T-helper 2 cell treated with Interferon-gamma antibody and Interleukin-4, amounts not matched to agents 5 μg/mL and 100 μg/mL, for 36 hours (primary cell): ENCODE measurements at regions not wholly inside any gene's neighbourhood (a gene's known extent, or its start where the extent isn't known, plus 50 kb on each side); places are given as distances from the start of the nearest gene placed in this dataset.

Source experiments
- DNase-seq: peaks from one replicate; pipeline ENCODE4 v3.0.0; 2021; ENCODE audit warnings: low spot score
- H3K27ac Mint-ChIP-seq: one replicate; pipeline ENCODE4 v1.8.0; 2021; ENCODE audit warnings: mild to moderate bottlenecking, mixed read lengths
- H3K27me3 Mint-ChIP-seq: one replicate; pipeline ENCODE4 v1.8.0; 2021; ENCODE audit warnings: low read depth, mixed read lengths
- H3K36me3 Mint-ChIP-seq: one replicate; pipeline ENCODE4 v1.8.0; 2021; ENCODE audit warnings: low read depth, mixed read lengths
- H3K4me1 Mint-ChIP-seq: one replicate; pipeline ENCODE4 v1.8.0; 2021; ENCODE audit warnings: low read depth, mixed read lengths
- H3K4me3 Mint-ChIP-seq: one replicate; pipeline ENCODE4 v1.8.0; 2022; ENCODE audit warnings: mild to moderate bottlenecking, moderate library complexity, mixed read lengths
- H3K9me3 Mint-ChIP-seq: one replicate; pipeline ENCODE4 v1.8.0; 2021; ENCODE audit warnings: mixed read lengths

DNA sequence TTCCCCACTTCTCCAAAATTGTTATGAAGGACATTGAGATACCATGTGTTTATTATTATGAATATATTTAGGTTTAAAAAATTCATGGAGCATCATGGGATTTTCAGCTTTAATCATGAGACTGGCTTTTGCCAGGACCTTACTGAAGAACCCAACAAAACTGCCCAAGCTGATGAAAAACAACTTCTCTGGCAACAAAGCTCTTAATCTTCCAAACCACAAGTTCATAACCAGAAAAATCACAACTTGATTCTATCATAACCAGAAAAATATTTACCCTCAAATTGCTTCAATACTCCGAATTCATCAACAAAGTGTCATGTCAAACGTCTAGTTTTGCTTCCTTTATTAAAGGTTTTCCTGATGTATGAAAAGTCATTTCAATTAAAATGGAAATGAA lies 971.8 kb upstream of the ACVR2A start:
- no peaks in the 10 kb centered on the region for H3K9me3 Mint-ChIP-seq
- H3K4me1 Mint-ChIP-seq = no peaks in the 10 kb centered on the region
- H3K4me3 Mint-ChIP-seq = no peak overlapping the region
- no peaks in the 10 kb centered on the region for H3K36me3 Mint-ChIP-seq
- DNase-seq = no peak
- no peak overlapping the region for H3K27ac Mint-ChIP-seq
- no peaks in the 10 kb centered on the region for H3K27me3 Mint-ChIP-seq

DNA sequence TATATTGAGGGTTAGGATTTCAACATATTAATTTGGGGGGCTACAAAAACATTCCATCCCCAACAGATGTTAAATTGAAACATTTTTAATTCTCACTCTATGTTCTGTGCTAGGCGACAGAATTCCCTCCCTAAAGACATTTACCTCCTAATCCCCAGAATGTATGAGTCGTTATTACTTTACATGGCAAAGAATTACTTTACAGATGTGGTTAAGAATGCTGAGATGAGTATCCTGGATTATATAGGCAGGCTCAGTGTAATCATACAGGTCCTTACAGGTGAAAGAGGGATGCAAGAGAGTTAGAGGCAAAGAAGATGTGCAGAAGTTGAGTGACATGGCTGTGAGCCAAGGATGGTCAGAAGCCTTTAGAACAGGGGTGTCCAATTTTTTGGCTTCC lies 974.1 kb upstream of the ACVR2A start:
- no peaks in the 10 kb centered on the region for H3K4me1 Mint-ChIP-seq
- no peak overlapping the region for H3K4me3 Mint-ChIP-seq
- H3K9me3 Mint-ChIP-seq = peaks cover 4% of the 10 kb centered on the region
- DNase-seq = no peak
- no peaks in the 10 kb centered on the region for H3K36me3 Mint-ChIP-seq
- no peaks in the 10 kb centered on the region for H3K27me3 Mint-ChIP-seq
- no peak overlapping the region for H3K27ac Mint-ChIP-seq

DNA sequence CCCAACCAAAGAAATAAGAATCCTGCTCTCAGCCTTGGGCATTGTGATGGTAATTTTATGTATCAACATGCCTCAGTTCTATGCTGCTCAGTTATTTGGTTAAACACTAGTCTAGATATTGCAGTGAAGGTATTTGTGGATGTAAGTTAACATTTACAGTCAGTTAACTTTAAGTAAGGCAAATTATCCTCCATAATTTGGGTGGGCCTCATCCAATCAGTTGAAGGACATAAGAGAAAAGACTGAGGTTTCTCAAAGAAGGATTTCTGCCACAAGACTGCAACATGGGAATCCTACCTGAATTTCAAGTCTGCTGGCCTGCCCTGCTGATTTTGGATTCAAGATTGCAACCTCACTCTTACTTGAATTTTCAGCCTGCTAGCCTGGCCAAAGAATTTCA lies 975.5 kb upstream of the ACVR2A start:
- Mint-ChIP-seq H3K27me3 (no peaks in the 10 kb centered on the region), H3K4me3 (no peak overlapping the region), H3K27ac (no peak overlapping the region), H3K36me3 (no peaks in the 10 kb centered on the region), H3K9me3 (peaks cover 11% of the 10 kb centered on the region), H3K4me1 (no peaks in the 10 kb centered on the region)
- no peak for DNase-seq

DNA sequence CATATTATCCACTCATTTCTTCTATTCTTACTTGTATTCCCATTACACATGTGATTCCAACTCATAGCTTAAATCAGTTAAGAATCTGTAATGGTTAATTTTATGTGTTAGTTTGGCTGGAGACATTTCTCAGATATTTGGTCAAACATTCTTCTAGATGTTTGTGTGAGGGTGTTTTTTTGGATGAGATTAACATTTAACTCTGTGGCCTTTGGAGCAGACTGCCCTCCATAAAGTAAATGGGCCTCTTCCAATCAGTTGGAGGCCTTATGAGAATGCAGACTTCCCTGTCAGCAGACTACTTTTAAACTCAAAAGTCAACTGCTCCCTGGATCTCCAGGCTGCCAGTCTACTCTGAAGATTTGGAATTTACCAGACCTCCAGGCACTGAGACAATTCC lies 976.8 kb upstream of the ACVR2A start:
- peaks cover 11% of the 10 kb centered on the region for H3K9me3 Mint-ChIP-seq
- H3K4me1 Mint-ChIP-seq = no peaks in the 10 kb centered on the region
- H3K27me3 Mint-ChIP-seq = no peaks in the 10 kb centered on the region
- H3K36me3 Mint-ChIP-seq = no peaks in the 10 kb centered on the region
- no peak overlapping the region for H3K4me3 Mint-ChIP-seq
- H3K27ac Mint-ChIP-seq = no peak overlapping the region
- DNase-seq = no peak

DNA sequence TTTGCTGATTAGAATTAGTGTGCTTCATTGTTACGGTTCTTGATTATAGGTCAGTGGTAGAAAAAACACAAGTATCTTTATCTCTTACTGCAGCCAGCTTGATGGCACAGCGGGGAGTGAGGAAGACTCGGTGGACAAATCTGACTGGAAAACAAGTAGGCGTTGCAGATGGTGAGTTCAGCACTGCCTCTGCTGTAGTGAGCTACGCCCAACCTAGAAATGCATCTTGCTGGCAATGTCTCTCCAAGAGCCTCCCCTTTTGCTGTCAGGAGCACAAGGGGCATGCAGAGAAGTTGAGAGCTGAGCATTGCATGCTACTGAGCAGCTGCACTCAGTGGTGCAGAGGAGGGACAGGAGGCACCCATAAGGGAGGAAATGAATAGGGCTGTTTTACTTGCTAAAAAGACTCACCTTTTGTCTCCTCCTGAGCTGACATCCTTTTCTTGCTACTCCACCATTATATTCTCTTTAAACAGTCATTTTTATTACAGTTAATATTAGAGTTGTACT lies 977.3 kb upstream of the ACVR2A start:
- Mint-ChIP-seq H3K9me3 (peaks cover 11% of the 10 kb centered on the region), H3K36me3 (no peaks in the 10 kb centered on the region), H3K4me1 (no peaks in the 10 kb centered on the region), H3K4me3 (no peak overlapping the region), H3K27ac (no peak overlapping the region), H3K27me3 (no peaks in the 10 kb centered on the region)
- no peak for DNase-seq

DNA sequence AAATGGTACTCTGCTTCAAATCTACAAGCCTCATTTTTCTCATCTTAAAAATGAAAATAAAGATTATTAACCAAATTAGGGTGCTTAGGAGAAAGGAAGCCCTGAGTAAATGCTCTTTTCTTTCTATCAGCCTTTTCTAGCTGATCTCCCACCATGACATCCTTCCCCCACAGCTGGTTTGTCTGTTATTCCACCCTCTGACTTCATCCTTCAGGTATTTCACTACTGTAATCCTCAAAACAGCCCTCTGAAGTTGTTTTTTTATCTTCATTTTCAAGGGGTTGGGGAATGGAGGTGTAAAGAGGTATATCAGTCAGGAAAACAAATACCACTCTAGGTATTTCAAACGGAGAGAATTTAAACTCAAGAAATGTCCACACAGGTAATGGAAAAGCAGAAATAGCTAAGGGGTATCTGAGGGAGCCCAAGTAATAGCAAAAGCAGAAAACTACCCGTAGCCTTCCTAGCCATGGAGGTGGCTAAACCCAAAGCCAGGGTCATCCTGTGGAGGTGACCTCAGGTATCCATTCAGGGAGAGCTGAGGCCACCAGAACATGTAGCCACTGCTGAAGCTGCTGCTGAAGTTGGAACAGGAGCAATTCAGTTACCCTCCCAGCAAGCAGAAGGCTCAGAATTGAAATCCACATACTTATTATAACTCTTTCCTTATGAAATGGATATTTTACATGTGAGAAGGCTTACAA lies 990.9 kb upstream of the ACVR2A start:
- H3K27ac Mint-ChIP-seq = no peak overlapping the region
- H3K9me3 Mint-ChIP-seq = no peaks in the 10 kb centered on the region
- DNase-seq = no peak
- no peaks in the 10 kb centered on the region for H3K36me3 Mint-ChIP-seq
- no peaks in the 10 kb centered on the region for H3K4me1 Mint-ChIP-seq
- no peak overlapping the region for H3K4me3 Mint-ChIP-seq
- H3K27me3 Mint-ChIP-seq = no peaks in the 10 kb centered on the region

DNA sequence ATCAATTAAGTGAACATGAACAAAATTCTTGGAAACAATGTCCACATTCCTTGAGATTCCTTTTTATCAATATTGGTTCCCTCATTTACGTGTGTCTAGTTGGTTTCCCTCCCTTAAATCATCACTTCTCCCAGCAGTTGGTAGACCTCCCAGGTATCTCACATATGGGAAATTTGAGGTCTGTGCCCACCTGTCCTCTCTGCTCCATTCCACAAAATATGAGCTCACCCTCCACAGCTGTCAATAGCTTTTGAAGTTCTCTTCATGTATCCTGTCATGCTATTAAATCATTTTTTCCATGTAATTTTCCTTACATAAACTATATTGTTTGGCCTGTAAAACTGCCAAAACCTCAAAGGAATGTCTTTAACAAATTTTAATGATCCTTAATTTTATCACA lies 992.2 kb upstream of the ACVR2A start:
- Mint-ChIP-seq H3K27me3 (no peaks in the 10 kb centered on the region), H3K9me3 (no peaks in the 10 kb centered on the region), H3K36me3 (no peaks in the 10 kb centered on the region), H3K27ac (no peak overlapping the region), H3K4me3 (no peak overlapping the region), H3K4me1 (no peaks in the 10 kb centered on the region)
- DNase-seq = no peak

DNA sequence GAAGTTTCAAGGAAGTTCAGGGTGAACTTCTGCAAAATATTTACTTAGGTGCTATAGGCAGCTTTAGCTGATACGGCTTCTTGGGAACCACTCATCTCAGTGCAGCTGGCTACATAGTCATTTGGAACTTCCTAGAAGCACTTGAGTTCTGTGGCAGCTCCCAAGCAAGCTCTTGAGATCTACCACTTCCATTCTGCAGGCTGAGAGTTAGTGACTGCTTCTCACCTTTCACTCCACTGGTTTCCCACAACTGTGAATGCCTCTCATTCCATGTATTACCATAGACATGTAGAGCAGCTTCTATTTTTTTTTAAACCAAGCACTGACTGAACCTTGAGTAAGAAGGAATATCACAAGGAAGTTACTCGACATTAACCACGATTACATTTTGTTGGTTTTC lies 994.1 kb upstream of the ACVR2A start:
- no peaks in the 10 kb centered on the region for H3K9me3 Mint-ChIP-seq
- DNase-seq = no peak
- H3K4me3 Mint-ChIP-seq = no peak overlapping the region
- no peak overlapping the region for H3K27ac Mint-ChIP-seq
- H3K36me3 Mint-ChIP-seq = no peaks in the 10 kb centered on the region
- H3K4me1 Mint-ChIP-seq = no peaks in the 10 kb centered on the region
- H3K27me3 Mint-ChIP-seq = no peaks in the 10 kb centered on the region

DNA sequence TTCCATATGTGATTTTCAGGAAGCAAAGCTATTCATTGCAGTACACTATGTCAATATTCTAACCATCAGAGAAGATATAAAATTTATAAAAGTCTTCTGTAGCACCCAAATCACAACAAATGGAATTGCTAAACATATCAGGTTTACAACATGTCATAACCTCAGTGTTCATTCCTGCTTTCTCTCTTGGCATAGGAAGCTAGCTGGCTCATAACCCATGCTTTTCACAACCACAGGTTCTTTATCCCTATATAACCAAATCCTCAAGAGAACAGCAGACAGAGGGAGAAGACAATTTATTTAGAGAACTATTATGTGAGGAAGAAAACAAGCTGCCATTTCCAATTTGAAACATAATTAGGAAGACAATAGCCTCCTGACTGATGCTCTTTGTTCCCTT lies 997.0 kb upstream of the ACVR2A start:
- H3K27ac Mint-ChIP-seq = no peak overlapping the region
- H3K36me3 Mint-ChIP-seq = no peaks in the 10 kb centered on the region
- H3K9me3 Mint-ChIP-seq = no peaks in the 10 kb centered on the region
- H3K4me3 Mint-ChIP-seq = no peak overlapping the region
- no peak for DNase-seq
- no peaks in the 10 kb centered on the region for H3K27me3 Mint-ChIP-seq
- H3K4me1 Mint-ChIP-seq = no peaks in the 10 kb centered on the region

DNA sequence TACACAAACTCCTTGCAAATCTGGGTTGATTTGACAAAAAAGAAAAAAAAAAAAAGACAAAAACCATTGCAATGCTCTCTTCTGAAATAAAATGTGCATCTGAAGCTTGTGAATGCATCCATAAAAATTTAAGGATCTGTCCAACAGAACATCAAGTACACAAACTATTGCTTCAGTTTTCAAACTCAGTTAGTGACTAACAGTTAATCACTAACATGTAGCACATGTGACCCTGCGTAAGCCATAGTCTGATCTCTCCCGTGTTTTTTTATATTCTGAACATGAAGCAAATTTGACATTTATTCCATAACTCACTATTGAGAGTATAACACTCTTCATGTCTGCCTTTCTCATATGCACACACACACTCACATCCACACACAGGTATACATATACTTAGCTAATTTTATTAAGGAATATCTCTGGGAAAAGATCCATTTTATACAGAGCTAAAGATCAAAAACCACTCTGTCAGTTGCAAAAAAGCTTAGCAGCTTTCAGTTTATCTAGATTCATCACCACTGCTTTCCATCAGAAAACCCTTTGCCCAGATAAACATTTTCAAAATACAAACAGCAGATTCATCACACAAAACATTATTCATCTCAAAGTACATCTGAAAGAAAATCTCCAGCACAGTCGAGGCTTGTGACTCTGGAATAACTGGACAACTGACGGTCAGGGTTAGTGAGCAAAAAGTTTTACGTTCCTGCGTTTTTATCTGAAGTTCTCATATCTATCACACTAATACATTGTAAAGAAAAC lies 1000.4 kb upstream of the ACVR2A start:
- Mint-ChIP-seq H3K27me3 (no peaks in the 10 kb centered on the region), H3K36me3 (no peaks in the 10 kb centered on the region), H3K9me3 (no peaks in the 10 kb centered on the region), H3K4me3 (no peak overlapping the region), H3K4me1 (no peaks in the 10 kb centered on the region), H3K27ac (no peak overlapping the region)
- no peak for DNase-seq

DNA sequence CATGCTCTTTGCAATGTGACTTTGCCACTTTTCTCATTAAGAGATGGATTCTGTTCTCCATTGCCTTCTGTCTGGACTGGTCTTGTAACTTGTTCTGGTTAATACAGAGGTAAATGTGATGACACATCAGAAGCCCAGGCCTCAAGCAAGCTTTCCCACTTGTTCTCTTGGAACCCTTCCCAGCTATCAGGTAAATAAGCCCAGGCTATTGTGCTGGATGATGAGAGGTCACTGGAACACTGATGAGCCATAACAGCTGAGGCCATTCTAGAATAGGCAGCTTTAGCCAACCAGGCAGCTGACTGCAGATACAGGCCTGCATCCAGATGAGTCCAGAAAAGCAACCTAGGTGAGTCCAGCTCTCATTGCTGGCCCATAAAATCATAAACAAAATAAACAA lies 1007.0 kb upstream of the ACVR2A start:
- Mint-ChIP-seq H3K27me3 (no peaks in the 10 kb centered on the region), H3K36me3 (no peaks in the 10 kb centered on the region), H3K9me3 (no peaks in the 10 kb centered on the region), H3K27ac (no peak overlapping the region), H3K4me3 (no peak overlapping the region), H3K4me1 (no peaks in the 10 kb centered on the region)
- no peak for DNase-seq

DNA sequence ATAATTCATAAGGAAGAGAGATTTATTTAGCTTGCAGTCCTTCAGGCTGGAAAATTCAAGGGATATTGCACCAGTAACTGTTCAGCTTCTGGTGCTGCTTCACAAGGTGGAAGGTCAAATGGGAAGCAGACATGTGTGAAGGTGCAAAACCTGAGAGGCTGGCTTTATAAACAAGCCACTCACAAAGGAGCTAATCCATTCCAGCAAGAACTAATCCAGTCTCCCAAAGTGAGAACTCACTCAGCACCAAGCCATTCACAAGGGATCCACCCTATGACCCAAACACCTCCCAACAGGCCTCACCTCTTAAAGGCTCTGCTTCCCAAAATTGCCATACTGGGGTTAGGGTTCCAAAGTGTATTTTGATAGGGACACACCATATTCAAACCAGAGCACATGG lies 1018.4 kb upstream of the ACVR2A start:
- Mint-ChIP-seq H3K36me3 (no peaks in the 10 kb centered on the region), H3K4me3 (no peak overlapping the region), H3K27ac (no peak overlapping the region), H3K4me1 (no peaks in the 10 kb centered on the region), H3K9me3 (no peaks in the 10 kb centered on the region), H3K27me3 (no peaks in the 10 kb centered on the region)
- DNase-seq = no peak

DNA sequence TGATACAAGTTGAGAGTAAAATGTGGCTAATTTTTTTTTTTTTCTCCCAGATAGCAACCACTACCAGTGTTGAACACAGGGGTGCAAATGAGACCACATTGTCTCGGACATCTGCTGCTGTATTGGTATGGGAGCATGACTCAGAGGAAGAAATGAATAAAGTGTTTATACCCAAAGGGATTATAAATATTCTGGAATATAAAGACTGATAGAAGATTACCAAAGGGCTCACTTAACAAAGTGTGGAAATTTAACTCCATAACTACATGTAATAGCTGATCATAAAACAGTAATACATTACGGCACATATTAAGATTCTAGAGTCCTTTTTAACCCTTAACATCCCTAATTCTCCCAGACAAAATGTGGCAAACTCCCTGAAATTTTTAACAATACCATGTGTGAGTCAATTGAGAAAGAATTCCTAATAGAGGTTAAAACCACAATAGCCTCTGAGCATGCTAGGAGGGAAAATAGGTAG lies 1023.0 kb upstream of the ACVR2A start:
- H3K27ac Mint-ChIP-seq = no peak overlapping the region
- H3K27me3 Mint-ChIP-seq = no peaks in the 10 kb centered on the region
- no peaks in the 10 kb centered on the region for H3K4me1 Mint-ChIP-seq
- H3K9me3 Mint-ChIP-seq = no peaks in the 10 kb centered on the region
- no peak for DNase-seq
- no peaks in the 10 kb centered on the region for H3K36me3 Mint-ChIP-seq
- H3K4me3 Mint-ChIP-seq = no peak overlapping the region

DNA sequence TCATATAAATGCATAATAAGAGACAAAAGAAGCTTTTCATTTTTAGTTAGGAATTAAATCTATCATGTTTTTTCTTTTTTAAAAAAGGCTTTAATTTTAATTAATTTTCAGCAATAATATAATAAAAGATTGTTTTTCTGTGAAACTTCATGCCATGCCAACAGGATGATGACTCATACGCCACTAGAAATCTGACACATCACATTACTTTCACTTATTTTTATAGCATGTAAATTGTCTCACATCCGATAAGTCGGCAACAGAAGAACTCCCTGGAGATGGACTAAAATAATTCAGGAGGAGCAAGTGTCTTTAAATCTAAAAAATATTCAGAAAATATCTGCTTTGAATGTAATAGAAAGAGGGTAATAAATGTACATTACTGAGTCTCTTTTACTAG lies 1024.2 kb upstream of the ACVR2A start:
- no peak for DNase-seq
- no peaks in the 10 kb centered on the region for H3K4me1 Mint-ChIP-seq
- H3K9me3 Mint-ChIP-seq = no peaks in the 10 kb centered on the region
- no peak overlapping the region for H3K4me3 Mint-ChIP-seq
- H3K27me3 Mint-ChIP-seq = no peaks in the 10 kb centered on the region
- no peak overlapping the region for H3K27ac Mint-ChIP-seq
- no peaks in the 10 kb centered on the region for H3K36me3 Mint-ChIP-seq
